Gastrocnemius medialis (tissue), 4 donors: ENCODE measurements at regions not wholly inside any gene's neighbourhood (a gene's known extent, or its start where the extent isn't known, plus 50 kb on each side); places are given as distances from the start of the nearest gene placed in this dataset.

ENCODE experiments used
- CTCF ChIP-seq, 5 experiments: fragments of 450-650 bp in 3 of 5; fragments of 200-600 bp in 2 of 5; sonication (generic) in 2 of 5; IDR thresholded peaks in 4 of 5; conservative IDR thresholded peaks in 1 of 5; 1 replicate in 4 of 5; 2 replicates in 1 of 5; pipeline ENCODE4 v1.5.1; 2016 to 2019; ENCODE audit warnings: antibody characterized with exemption in 5 of 5, mild to moderate bottlenecking in 3 of 5, moderate library complexity in 3 of 5
- POLR2A ChIP-seq, 2 donors: fragments of 450-650 bp; IDR thresholded peaks; one replicate each; pipeline ENCODE4 v1.6.1; 2017; ENCODE audit warnings: antibody characterized with exemption in 2 of 2, mild to moderate bottlenecking in 2 of 2, moderate library complexity in 2 of 2

GRCh38 chr20:11190741-11191140 lies 516.9 kb upstream of the JAG1 start:
- no peak for TF ChIP-seq CTCF (IDR thresholded peaks at IDR 0.05 in 4 of 5, conservative IDR thresholded peaks at IDR 0.05 in 1 of 5)
- TF ChIP-seq POLR2A (IDR thresholded peaks at IDR 0.05): no peak
